HFF-Myc (cell line): ENCODE measurements at regions not wholly inside any gene's neighbourhood (a gene's known extent, or its start where the extent isn't known, plus 50 kb on each side); places are given as distances from the start of the nearest gene placed in this dataset.

Experiments used
- DNase-seq: peaks from one replicate; pipeline ENCODE4 v3.0.0-alpha.2; 2011; ENCODE audit warnings: low read depth; ENCODE audit errors: extremely low read depth
- H3K4me3 ChIP-seq: replicated peaks from 2 replicates; pipeline ENCODE4 v1.5.1; 2011; ENCODE audit warnings: low read depth, mild to moderate bottlenecking, control low read depth, low read length
- CTCF ChIP-seq: IDR thresholded peaks from 2 replicates; pipeline ENCODE4 v1.5.1; 2012; ENCODE audit warnings: mild to moderate bottlenecking, low read depth, low read length, control low read depth; ENCODE audit errors: missing control alignments

- no peak for DNase-seq
- peak; percentile 70 for TF ChIP-seq CTCF
Measured at GRCh38 chrX:39149761-39150160, 348.5 kb downstream of the MID1IP1 start.

GRCh38 chrX:39150220-39150619 lies 349.0 kb downstream of the MID1IP1 start:
- TF ChIP-seq CTCF, result no peak
- no peak overlapping the region for H3K4me3 ChIP-seq
- no peak for DNase-seq

More at GRCh38 chrX:39149761-39150160, 348.5 kb downstream of the MID1IP1 start:
- no peak overlapping the region for H3K4me3 ChIP-seq

GRCh38 chrX:39150621-39151020 lies 349.4 kb downstream of the MID1IP1 start:
- no peak for DNase-seq
- no peak for TF ChIP-seq CTCF
- H3K4me3 ChIP-seq, result no peak overlapping the region

GRCh38 chrX:39152106-39152649 lies 350.9 kb downstream of the MID1IP1 start:
- DNase-seq, result no peak

GRCh38 chrX:39156051-39156450 lies 354.8 kb downstream of the MID1IP1 start:
- no peak for DNase-seq
- no peak overlapping the region for H3K4me3 ChIP-seq
- no peak for TF ChIP-seq CTCF

More at GRCh38 chrX:39152106-39152649, 350.9 kb downstream of the MID1IP1 start:
- peak; percentile 58 for TF ChIP-seq CTCF
- no peak overlapping the region for H3K4me3 ChIP-seq

- no peak overlapping the region for H3K4me3 ChIP-seq
- TF ChIP-seq CTCF, result no peak
- no peak for DNase-seq
Measured at GRCh38 chrX:39157006-39157405, 355.7 kb downstream of the MID1IP1 start.

- H3K4me3 ChIP-seq, result no peak overlapping the region
- TF ChIP-seq CTCF, result no peak
- no peak for DNase-seq
Measured at GRCh38 chrX:39157796-39158195, 356.5 kb downstream of the MID1IP1 start.
